ENCODE measurements at regions not wholly inside any gene's neighbourhood (a gene's known extent, or its start where the extent isn't known, plus 50 kb on each side); places are given as distances from the start of the nearest gene placed in this dataset.

DNA sequence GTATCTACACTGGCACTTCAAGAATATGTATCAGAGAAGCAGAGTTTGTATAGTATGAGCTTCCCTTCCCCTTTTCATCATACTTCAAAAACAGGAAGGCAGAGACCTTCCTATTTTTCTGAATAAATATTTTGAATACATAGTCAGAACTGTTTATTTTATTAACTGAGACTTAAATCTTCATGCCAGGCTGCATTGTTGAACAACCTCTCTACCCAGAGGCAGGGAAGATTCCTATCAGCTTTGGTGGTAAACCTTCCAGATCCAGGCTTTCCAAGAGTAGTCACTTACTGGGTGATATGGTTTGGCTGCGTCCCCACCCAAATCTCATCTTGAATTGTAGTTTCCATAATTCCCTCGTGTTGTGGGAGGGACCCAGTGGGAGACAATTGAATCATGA lies 217.4 kb upstream of the ATP11B start:
- no peak for DNase-seq (ENCODE audit: low spot score)

GRCh38 chr3:182583545-182583944 lies 209.8 kb upstream of the ATP11B start:
- no peak for DNase-seq (ENCODE audit: low spot score)

- DNase-seq (ENCODE audit: low spot score), result no peak
Observed at GRCh38 chr3:182585532-182586150, 207.7 kb upstream of the ATP11B start.

- DNase-seq (ENCODE audit: low spot score), result no peak
Observed at GRCh38 chr3:182592747-182593146, 200.6 kb upstream of the ATP11B start.

DNA sequence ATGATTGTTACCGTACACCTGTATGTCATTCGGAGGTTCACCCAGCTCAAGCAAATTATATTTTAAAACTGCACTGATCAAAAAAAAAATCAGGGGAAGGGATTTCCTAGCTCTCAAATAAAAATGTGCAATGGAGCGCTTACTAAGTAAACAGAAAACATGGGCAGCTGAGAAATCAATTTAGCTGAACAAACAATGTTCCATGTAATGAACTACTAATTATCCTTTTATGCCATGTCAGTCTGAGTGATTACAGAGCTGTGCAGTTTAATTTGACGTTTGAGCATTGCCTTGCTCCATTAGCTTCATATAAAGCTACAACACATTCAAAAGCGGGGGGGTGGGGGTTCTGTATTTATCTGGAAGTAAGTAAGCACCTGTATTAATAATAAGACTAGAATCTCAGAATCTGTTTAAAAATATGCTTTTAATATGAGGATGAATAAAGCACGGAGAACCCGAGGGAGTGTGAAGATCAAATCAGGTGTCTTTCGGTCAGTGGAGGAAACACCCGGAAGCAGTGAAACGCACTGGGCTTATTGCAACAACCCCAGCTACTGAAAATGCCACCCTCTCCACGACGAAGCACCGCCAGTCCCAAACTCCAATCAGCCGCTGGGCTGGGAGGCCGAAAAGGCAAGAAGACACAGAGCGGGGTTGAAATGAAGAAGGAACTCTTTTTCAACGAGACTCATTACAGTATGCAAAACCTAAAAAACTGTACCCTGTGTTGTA lies 196.5 kb upstream of the ATP11B start:
- no peak for DNase-seq (ENCODE audit: low spot score)

- no peak for DNase-seq (ENCODE audit: low spot score)
Observed at GRCh38 chr3:182597621-182598041, 195.7 kb upstream of the ATP11B start.

GRCh38 chr3:182601597-182601996 lies 191.7 kb upstream of the ATP11B start:
- DNase-seq (ENCODE audit: low spot score), result no peak

DNA sequence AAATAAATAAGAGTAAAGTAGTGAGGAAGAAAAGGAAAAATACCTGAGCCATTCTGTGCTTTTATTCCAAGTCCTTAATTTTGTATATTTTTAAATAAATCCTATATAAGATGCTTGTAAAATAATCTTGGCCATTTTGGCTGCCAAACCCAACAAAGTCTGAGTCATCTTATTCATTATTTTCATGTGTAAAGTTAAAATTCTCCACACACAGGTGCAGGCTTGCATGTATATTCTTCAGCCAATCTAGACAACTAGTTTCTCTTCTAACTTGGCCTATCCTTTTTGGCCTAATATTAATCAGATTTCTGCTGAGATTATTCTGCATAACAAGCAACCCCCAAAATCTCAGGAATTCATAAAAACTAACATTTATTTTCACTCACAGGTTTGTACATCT lies 189.8 kb upstream of the ATP11B start:
- DNase-seq (ENCODE audit: low spot score), result no peak

DNA sequence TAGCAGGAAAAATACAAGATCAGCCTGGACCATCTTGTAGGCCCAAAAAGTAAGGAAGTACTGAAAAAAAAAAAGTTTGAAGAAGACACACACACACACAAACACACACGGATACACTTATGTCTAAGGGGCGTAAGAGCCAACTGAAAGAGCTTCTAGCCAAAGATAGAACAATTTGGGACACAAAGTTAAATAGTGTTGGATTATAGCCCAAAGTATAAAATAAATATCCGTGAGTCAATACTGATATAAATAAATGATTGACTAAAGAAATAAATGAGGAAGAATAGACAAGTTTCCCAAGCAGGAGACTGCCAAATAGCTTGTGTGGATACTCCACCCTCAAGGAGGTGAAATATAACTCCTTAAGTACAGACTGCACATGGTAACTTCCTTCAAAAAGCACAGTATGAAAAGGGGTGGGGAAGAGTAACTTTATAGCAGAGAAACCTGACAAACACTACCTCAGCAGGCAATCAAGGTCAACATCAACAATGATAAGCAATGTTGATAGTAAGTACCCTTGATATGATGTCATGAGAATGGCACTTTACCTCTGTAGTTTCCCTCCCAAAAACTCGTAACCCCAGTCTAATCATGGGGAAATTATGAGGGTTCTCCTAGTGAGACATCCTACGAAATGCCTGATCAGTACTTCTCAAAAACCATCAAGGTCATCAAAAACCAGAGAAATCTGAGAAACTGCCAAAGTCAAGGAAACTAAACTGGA lies 187.3 kb upstream of the ATP11B start:
- no peak for DNase-seq (ENCODE audit: low spot score)

- DNase-seq (ENCODE audit: low spot score), result no peak
Observed at GRCh38 chr3:182606905-182607504, 186.3 kb upstream of the ATP11B start.

DNA sequence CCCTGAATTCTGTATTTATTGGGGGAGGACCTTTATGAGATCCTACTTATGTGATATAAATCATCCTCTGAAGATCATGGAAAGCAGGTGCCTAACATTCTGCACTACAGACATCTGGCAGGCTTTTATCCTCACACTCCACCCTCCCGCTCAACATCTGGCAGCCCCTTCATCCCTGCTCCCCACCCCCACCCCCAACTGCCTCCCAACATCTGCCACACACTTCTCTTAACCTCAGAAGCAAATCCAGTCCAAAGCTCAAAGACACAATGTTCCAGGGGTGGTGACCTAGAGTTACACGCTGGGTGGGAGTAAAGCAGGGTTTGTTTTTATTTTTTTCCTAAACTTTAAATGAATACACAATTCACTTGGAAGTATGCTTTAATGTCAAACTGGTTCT lies 184.5 kb upstream of the ATP11B start:
- no peak for DNase-seq (ENCODE audit: low spot score)

DNA sequence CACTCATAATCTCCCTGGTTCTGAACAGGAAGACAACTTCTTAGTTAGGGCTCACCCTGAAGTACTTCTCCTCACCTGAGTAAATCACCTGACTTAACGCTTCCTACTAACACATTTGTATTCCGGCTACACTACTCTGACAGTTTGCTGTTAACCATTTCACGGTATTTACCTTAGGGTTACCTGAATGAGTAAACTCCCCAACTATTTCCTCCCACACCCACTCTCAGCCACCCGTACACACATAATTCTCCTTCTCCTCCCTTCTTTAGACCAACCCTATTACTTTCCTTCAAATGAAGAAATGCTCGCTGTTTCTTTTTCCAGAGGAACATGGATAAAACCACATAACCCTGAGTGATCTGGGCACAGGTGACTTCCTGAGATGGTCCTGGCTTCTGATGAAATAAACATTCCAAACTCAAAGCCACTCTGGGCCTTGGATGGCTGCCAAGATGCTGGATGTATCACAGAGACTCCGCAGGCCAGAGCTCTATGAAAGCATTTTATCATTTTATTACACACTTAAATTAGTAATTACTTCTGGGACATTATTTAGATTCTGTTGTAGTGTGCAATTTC lies 183.6 kb upstream of the ATP11B start:
- no peak for DNase-seq (ENCODE audit: low spot score)

DNA sequence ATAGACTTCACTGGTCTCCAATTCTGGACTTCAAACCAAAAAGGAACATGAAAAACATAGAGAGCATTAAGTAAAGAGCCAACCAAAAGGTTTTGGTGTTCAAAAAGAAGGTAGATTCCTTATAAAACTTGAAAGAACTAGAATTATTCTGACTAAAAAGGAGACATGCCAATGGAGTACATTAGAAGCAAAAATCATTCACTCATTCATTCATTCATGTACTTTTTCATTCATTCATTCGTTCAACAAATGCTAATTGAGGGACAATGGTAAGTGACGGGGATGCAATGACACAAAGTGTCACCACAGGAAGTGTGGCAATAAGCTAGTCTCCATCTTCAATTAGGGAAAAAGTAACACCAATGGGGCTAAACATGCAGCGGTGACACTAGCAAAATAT lies 181.0 kb upstream of the ATP11B start:
- DNase-seq (ENCODE audit: low spot score), result no peak

GRCh38 chr3:182617500-182617899 lies 175.8 kb upstream of the ATP11B start:
- DNase-seq (ENCODE audit: low spot score), result no peak

DNA sequence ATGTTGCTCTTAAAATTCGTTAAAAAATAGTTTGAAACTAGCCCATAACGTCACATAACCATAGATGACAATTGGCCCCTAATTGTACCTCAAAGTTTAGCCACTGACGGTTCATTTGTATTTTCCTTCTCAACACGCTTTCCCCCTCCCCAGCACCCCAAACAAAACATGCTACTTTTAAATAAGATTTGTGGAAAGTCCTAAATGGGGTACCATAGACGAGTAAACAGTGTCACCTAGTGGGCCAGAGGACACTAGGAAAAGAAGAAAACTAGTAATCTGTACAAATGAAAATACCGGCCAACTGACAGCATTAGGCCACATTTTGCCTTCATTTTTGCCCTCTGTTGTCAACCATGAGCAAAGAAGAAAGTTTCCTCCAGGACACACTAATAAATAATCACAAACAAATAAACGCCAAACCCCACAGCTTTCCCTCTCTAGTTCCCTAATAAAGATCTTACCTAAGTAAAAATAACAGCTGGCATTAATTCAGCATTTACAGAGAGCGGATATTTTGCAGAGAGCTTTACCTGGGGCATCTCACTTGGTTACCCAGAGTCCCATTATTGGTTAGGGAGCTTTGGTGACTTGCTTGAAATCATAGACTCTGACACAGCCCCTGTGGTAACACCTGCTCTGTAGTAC lies 175.1 kb upstream of the ATP11B start:
- DNase-seq (ENCODE audit: low spot score), result peak; percentile 68

GRCh38 chr3:182618981-182619591 lies 174.2 kb upstream of the ATP11B start:
- DNase-seq (ENCODE audit: low spot score), result no peak

GRCh38 chr3:182620723-182621434 lies 172.4 kb upstream of the ATP11B start:
- DNase-seq (ENCODE audit: low spot score), result no peak

DNA sequence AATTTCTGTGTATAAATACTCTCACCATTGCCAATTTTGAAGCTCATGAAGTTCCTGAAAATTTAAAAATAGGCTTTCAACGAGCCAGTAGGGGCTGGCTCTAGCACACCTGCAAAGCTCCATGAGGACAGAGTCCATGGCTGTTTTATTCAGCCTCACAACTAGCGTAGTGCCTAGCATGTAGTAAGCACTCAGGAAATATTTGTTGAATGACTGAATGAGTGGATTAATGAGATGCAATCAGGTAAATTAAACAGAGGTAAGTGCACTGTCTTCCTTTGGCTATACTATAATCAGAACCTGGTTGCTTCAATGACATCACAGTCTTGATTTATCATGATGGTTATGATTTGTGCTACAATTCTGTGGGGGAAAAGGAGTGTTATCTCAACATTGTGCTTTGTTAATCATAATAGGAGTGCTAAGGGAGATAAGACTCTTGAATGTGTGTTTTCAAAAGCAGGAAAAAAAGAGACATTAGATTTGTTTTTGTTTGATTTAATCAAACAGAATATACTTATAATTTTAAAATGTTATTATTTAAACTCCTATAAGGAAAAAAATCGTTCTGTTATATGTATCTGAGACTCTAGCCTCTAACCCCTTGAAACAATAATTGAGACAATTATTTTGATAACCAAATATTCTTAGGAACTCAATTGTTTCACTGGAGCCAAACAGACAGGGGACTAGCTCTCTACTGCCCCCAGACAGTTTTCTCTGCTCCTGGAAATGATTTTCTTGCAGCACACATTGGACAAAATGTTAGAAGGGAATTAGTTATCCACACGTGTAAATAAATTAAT lies 171.7 kb upstream of the ATP11B start:
- peak; percentile 29 for DNase-seq (ENCODE audit: low spot score)

DNA sequence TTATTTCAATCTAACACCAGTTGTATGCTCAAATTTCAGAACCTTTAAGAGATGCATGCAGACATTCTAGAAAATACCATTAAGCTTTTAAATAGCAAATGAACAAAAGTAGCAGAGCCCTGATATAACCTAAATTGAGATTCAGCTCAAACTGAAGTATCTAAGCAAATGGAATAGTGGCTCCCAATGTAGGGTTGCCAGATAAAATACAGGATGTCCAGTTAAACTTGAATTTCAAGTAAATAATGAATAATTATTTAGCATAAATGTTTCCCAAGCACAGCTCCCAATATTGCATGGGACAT lies 171.1 kb upstream of the ATP11B start:
- DNase-seq (ENCODE audit: low spot score), result no peak

Measured in NAMALWA (cell line).